Stimulated activated CD8-positive, alpha-beta memory T cell treated with anti-CD3 and anti-CD28 coated beads, Interleukin-7, amount 100 ng/mL, for 24 hours (primary cell): ENCODE measurements at regions not wholly inside any gene's neighbourhood (a gene's known extent, or its start where the extent isn't known, plus 50 kb on each side); places are given as distances from the start of the nearest gene placed in this dataset.

Experiments used
- DNase-seq: peaks from one replicate; pipeline ENCODE4 v3.0.0-alpha.2; 2020; ENCODE audit warnings: low read depth

DNA sequence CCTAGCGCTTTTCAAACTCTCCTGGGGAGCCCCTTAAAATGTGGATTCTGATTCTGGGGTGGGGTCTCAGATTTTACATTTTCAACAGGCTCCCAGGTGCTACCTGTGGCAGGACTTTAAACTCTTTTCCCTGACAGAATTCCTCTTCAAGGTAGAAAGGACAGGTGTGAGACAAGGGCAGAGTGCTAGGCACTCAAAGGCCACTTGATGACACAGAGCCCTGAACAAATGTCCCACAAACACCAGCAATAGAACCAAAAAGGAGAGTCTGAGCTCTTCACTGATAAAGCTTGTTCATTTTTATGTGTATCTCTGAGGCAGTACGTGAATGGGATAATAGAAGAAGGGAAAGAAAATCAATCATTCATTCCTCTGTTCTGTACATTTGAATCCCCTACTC is 77.7 kb upstream of the PELI1 start:
- DNase-seq = no peak

DNA sequence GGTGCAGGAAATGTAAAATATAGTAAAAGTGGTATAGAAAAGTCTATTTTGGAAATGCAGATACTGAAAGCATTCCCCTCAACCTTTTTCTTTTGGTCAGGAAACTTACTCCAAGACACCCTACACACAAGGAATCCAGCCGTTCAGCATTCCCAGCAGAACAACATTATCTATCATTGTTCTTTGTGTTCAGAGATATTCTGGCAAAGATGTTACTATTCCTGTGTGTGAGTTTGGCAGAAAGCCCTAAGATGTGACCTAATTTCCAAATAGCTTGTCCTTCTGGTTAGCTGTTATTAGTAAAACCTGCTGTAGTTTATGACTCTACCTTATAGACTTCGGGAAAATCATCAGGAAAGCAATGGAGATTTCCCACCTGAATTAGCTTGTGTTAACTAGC is 78.1 kb upstream of the PELI1 start:
- no peak for DNase-seq

DNA sequence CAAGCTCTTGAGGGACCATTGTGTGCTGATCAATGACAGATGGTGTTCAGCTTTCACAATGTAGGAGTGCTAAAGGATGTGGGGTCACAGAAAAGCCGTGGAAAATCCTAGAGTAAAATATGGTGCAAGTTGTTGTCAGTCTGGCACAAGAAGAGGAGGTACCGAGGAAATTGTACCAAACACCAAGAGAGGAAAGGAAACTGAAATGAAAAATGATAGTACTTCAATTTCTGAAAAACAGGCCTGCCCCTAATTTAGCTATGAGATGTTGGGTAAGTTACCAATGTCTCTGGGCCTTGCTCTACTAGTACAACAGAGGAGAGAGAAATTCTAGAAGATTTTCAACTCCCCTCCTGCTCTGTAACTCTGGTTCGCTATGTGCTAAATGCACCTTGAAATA is 78.8 kb upstream of the PELI1 start:
- no peak for DNase-seq

DNA sequence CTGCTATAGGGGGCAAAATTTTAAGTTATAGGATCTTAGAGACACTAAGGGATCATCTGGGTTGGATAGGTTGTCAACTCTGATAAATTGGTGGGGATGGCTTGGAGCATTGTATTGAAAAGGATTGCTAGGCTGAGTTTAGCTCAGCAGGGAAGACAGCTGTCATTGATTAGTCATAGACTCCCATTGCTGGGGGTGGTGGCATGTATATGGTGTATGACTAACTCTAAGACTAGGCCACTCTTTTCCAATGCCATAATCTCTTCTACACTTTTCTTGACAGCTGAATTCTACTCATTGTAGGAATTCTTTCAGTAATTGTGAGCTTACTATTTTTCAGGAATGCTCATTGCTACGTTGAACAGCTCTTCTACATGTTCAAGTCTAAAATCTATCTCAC is 81.3 kb upstream of the PELI1 start:
- DNase-seq = no peak

DNA sequence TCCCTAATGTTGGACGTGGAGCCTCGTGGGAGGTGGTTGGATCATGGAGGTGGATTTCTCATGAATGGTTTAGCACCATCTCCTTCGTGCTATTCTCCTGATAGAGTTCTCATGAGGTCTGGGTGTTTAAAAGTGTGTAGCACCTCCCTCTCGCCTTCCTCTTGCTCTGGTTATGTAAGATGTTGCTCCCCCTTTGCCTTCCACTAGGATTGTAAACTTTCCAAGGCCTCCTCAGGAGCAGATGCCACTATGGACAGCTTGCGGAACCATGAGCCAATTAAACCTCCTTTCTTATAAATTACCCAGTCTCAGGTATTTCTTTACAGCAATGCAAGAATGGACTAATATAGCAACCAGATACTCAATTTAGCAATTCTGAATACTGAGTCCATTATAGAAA is 82.4 kb upstream of the PELI1 start:
- no peak for DNase-seq

DNA sequence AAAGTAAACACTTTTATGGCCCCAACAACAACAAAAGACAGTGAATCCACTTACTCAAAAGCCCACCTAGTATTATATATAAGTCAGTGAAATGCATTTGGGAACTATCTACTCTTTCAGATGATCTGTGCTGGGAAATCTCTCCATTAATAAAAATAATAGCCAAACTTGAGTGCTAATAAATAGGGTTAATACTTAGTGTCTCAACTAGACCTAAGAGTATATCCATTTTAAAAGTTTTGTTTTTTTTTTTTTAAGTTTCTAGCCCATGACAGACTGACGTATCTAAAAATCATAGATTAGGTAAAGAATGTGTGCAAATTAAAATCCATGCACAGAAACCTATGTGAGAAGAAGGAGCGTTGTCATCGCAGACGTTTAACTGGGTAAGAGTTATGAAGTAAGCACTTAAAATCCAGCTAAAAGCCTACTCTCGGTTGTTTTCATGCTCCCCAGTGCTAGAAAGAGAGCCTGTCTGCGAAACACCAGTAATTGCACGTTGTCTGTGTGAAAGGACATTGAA is 83.4 kb upstream of the PELI1 start:
- no peak for DNase-seq

DNA sequence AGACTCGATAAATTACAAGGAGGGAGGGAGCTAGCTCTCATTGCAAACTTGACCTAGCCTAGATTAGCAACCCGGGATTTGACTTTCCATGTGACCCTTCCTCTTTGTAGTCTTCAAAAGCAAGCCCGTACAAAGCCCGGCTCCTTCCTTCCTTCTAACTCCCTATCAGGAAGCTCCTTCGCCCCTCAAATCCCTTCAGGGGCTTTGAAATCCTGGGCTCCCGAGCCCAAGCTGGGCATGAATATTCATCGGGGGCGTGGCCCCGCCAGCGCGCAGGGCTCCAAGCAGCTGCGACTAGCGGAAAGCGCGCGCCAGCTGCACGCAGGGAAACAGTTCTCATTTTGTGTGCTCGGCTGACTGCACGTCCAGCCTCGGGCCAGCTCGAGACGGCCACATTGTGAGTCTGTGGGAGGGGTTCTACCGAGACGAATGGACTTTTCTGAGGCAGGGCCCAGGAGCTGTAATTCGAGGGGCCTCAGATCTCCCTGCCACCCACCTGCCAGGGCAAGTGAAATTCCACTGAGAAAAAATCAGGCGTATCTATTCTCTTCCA is 84.0 kb upstream of the PELI1 start:
- peak; percentile 38 for DNase-seq

DNA sequence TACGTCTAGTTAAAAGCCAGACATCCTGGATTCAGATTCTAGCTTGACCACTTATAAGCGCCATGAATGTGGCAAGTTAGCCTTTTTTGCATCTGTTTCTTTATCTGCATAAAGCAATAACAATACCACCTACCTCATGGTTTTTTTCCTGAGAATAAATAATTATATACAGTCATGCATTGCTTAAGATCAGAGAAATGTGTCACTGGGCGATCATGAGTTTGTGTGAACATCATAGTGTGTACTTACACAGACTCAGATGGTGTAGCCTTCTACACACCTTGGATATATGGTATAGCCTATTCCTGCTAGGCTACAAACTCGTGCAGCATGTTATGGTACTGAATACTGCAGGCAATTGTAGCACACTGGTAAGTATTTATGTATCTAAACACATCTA is 84.7 kb upstream of the PELI1 start:
- no peak for DNase-seq

DNA sequence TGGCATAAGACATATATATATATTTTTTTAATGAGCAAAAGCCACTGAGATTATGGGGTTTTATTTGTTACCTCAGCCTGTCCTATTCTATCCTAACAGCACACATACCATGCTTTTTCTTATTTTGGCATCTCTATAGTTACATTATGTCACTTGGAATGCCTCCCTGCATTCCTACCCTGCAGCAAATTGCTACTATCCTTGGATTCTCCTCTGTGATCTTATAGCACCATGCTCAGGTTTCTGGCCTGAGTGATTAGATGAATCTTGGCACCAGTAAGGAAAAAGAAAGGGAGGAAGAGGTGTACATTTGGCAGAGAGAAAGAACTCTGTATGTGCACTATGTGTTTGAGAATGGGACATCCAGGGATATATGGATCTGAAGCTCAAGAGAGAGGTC is 86.3 kb upstream of the PELI1 start:
- no peak for DNase-seq

DNA sequence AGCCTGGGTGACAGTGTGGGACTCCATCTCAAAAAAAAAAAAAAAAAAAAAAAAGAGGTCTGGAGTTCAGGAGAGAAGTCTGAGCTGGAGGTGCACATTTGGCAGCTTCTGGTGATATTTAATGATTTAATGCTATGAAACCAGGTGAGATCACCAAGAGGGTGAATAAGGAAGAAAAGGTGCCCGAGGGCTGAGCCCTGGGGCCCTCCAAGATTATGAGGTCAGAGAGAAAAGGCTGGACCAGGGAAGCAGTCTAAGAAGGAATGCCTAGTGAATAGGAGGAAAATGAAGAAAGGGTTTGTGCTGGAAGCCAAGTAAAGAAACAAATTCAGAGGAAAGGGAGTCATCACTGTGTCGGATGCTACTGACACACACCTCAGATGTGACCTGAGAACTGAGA is 88.0 kb upstream of the PELI1 start:
- DNase-seq = no peak

DNA sequence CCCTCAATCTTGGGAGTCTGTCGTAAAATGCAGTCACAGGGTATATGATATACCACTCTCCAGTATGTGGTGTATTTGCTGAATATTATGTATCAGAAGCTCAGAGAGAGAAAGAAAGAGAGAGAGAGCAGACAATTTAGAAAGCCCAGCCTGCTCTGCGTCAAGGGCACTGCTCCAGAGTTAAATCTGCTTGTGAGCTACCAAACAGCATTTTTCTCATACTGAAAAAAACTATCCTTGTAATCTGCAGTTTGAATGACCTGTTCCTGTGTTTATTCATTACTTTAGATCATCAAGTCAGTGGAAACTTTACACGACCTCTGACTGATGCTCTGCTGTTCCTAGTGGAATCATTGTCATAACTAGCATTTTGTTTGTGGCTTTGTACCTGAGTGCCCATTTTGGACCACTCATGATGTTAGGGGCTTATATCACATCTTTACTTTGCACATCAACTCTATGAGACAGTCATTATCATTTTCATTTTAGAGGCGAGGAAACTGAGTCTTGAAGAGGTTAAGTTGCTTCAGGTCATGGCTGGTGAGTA is 89.2 kb upstream of the PELI1 start:
- DNase-seq = no peak

DNA sequence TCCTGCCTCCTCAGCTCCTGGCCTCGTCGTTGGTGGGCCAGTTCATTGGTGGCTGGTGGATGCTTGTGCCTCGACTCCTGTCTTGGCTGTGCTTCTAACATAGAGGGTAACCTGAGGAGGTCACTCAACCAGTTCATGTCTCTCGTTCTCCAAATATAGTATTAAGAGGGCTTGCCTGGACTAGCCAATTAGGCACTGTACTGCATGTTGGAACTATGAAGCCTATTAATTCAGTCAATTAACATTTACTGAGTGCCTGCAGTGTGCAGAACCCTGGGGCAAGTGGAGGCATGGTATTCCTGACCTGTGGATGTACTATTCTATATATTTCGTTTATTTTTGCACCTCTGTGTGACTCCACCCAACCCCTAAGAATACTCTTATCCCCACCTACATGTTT is 89.9 kb upstream of the PELI1 start:
- no peak for DNase-seq

DNA sequence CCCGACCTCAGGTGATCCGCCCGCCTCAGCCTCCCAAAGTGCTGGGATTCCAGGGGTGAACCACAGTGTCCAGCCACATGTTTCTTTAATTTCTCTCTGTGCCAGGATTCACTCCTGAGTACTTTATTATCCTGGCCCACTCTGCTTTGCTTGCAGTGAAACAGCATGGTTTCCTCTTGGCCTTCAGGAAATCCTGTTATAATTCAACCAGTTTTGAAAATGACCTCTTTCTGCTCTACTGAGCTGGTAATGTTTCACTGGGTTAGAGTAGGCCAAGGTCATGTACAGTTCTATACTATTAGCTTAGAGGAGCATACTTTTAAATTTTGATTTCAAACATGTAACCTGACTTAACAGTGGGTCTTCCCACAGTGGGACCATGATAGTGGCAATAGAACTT is 90.6 kb upstream of the PELI1 start:
- DNase-seq = no peak

DNA sequence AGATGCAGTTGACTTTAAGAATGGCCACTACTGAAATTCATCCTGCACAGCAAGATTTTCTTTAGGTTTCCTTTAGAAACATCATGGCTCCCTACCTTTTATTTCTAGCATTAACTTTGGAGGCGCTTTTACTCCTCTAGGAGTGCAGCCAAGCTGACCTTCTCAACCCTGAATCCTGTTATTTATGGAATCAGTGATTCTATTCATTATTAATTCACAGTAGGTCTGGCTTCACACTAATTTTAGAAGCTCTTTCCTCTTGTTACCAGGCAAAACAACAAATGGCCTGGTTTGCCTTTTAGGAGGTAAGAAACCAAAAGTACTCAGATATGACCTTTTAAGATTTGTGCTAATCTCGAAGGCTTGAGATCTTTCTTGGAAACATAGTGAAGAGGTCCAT is 93.0 kb upstream of the PELI1 start:
- DNase-seq = no peak

DNA sequence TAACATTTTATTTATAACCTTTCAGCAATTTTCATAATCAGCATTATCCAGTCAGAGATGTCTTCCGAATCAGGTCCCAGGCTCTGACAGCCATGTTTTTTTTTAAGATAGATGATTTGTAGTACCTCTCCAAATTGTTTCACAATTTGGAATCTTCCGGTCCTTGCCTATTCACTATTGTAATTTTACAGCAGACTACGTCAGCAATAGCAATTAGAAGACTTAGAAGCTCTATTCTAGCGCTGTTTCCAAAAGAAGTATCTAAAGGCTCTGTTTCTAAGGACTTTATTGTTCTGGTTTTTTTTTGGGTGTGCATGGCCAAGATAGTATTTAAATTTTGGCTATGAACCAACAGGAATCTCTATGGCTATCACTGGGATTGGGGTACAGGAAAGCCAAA is 94.6 kb upstream of the PELI1 start:
- DNase-seq = no peak

DNA sequence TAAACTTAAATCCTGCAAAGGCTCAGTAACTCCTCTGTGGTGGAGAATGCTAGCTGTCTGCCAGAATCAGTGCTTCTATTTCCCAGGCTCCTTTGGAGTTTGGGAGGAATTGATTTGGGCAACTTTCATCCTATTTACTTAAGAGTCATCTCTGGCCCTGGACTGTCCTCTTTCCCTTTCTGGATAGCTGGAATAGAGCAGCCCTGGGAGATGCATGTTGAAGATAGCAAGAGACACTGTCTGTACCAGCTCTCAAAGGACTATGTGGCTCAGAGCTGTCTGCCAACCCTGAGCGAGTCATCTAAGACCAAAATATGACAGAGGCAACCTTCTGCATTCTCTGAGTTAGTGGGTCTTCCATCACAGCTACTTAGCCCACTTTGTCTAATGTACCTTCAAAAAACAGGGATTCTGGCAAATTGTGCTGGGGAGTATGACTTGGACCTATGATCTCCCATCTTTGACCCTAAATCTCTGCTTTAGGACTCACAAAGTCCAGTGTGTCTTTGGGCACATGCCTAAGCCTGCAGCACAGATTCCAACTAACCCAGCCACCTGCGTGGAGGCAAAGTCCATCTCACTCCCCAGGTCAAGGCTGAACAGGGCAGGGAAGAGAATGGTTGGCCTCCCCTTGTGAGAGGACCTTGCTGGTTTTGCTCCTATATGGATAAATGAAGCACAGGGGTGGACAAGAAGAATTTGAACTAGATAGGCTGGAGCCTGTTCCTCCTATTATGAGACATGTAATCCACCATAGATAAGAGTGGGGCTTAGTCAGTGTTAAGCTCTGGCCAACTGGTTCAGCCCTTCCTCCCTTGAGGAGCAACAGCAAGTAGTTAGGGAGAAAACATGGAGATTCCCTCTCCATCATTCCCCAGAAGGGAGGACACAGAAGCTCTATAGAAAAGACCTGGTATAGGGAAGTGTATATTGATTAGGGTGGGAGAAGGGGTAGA is 99.1 kb upstream of the PELI1 start:
- no peak for DNase-seq

DNA sequence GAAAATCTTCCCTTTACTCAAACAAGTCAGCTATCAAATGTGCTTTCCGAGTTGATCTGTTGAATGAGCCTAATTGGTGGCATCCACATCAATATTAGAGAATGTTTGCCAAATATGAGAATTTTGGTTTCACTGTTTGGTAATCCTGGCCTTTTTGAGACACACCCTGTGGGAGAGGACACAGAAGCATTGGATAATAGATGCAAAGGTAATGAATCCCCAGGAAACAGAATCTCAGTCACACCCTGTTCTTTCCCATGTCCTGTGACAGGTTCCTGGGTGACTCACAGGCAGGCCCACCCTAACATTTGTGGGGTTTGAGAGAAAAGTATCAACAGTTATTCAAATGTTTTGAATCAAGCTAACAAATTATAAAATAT is 99.8 kb upstream of the PELI1 start:
- no peak for DNase-seq

DNA sequence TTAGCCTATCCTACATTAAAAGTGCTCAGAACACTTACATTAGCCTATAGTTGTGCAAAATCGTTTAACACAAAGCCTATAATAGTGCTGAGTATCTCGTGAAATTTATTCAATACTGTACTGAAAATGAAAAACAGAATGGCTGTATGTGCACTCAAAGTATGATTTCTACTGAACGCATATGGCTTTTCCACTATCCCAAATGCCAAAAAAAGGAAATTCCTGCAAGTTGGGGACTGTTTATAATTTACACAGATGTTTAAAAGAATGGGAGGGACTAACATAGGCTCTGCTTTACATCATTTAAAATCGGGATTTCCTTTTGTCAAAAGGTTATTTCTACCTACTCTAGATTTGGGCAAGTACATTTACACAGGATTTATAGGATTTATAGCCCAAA is 101.4 kb upstream of the PELI1 start:
- DNase-seq = no peak

DNA sequence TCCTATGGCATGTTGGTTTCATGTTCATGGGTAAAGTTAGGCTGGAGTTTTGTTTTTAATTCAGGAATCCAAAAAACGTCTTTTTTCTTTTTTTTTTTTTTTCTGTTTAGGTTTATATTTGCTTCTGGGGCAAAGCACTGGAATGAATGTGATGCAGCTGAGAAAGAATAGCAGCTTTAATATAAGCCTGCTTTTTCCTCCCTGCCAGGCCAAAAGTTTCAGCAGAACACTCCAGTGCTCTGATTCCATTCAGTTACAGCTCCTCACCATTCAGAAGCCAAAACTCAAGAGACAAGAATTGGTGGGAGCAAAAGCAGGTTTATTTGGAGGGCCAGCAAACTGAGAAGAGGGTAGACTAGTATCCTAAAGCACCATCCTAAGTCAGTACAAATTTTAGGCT is 102.7 kb upstream of the PELI1 start:
- no peak for DNase-seq

DNA sequence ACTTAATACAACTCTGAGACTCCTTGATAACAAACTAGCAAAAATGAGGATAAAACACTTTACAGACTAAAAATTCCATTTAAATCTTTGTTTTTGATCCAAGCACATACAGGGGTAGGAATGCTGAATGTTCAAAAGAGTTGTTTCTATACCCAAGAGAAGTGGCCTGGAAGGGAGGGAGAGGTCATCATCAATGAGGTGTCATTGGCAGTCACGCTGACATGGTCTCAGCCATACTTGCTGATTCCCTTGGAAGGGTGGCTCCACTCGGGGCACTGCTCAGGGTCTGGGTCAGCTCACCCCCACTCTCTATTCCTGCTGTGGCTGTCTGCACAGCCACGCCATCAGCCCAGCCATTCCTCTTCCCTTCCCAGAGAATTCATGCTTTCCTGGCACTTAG is 105.2 kb upstream of the PELI1 start:
- DNase-seq = no peak

DNA sequence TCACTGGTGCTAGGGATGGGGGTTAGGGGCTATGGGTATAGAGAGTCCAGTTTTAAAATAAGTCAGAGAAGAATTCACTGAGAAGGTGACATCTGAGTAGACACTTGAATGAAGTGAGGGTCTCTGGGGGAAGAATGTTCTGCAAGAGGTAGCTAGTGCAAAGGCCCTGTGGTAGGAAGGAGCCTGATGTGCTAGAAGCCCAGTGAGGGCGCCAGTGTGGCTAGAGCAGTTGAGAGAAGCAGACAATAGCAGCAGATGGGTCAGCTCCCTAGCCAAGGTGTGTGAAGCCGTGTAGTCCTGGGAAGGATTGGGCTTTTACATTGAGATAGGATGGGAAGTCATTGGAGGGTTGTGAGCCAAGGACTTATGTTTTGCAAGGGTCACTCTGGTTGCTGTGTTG is 105.8 kb upstream of the PELI1 start:
- no peak for DNase-seq

DNA sequence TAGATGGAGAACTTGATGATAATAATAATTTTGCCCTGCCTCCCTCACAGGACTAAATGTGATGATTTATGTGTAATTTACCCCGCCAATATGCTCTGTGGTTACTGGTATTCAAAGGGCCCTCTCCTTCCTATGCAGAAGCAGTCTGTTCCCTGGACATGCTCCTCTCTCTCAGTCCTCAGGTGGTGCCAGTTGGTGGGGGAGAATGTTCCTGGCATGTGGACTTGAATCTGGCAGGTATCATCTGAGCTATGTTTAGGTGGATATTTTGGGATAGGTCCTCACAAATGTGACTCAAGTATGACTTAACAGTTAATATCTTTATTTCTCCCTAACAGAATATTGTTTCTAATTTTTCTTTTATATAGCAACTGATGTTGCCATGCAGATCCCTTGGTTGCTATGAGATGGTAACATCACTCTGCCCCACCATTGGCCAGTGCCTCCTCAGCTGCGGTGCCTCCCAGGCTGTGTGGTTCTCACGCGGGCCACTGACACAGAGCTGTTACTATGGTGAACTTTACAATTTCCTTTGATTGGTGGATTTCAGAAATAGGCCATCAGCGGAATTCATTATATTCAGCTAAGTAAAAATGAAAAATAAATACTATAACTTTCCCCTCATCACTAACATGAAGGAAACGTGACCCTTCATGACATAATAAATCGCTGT is 106.7 kb upstream of the PELI1 start:
- DNase-seq = no peak
